SK-N-SH treated with all-trans-retinoic acid at 6 μM for 48 hours (cell line): ENCODE measurements at regions not wholly inside any gene's neighbourhood (a gene's known extent, or its start where the extent isn't known, plus 50 kb on each side); places are given as distances from the start of the nearest gene placed in this dataset.

Experiments
- ATAC-seq: fragments of 200-7000 bp; cut with Tn5 transposase; 3 replicates; pipeline ENCODE4 v1.9.1; 2020; ENCODE audit warnings: mild to moderate bottlenecking, moderate library complexity
- ARNTL ChIP-seq: fragments of 450-650 bp; formaldehyde crosslinking; IDR thresholded peaks from 2 replicates; pipeline ENCODE4 v1.5.0; 2020; ENCODE audit warnings: low read depth, mild to moderate bottlenecking, moderate library complexity, borderline replicate concordance
- BACH2 ChIP-seq: fragments of 250-450 bp; sonication (Bioruptor Pico); IDR thresholded peaks from 2 replicates; pipeline ENCODE4 v1.9.0; 2021; ENCODE audit warnings: mild to moderate bottlenecking, borderline replicate concordance
- CSDC2 ChIP-seq: fragments of 250-450 bp; sonication (Bioruptor Pico); IDR thresholded peaks from 2 replicates; pipeline ENCODE4 v1.5.0; 2020; ENCODE audit warnings: mild to moderate bottlenecking, moderate library complexity
- ESRRG ChIP-seq: fragments of 250-450 bp; sonication (Bioruptor Pico); IDR thresholded peaks from 2 replicates; pipeline ENCODE4 v1.6.1; 2021; ENCODE audit warnings: mild to moderate bottlenecking
- GLIS3 ChIP-seq: fragments of 250-450 bp; sonication (Bioruptor Pico); IDR thresholded peaks from 2 replicates; pipeline ENCODE4 v1.5.0; 2020; ENCODE audit warnings: mild to moderate bottlenecking, moderate library complexity
- OSR1 ChIP-seq: fragments of 250-450 bp; sonication (Bioruptor Pico); IDR thresholded peaks from 2 replicates; pipeline ENCODE4 v1.8.0; 2022; ENCODE audit warnings: moderate library complexity, mild to moderate bottlenecking, inconsistent platforms
- PATZ1 ChIP-seq: fragments of 250-450 bp; sonication (Bioruptor Pico); IDR thresholded peaks from 2 replicates; pipeline ENCODE4 v1.8.0; 2020; ENCODE audit warnings: mild to moderate bottlenecking, moderate library complexity, borderline replicate concordance
- PPARA ChIP-seq: fragments of 250-450 bp; sonication (Bioruptor Pico); IDR thresholded peaks from 2 replicates; pipeline ENCODE4 v1.5.0; 2020; ENCODE audit warnings: mild to moderate bottlenecking, borderline replicate concordance
- RARB ChIP-seq: fragments of 250-450 bp; sonication (Bioruptor Pico); IDR thresholded peaks from 2 replicates; pipeline ENCODE4 v1.8.0; 2021; ENCODE audit warnings: mild to moderate bottlenecking, moderate library complexity
- SNAI2 ChIP-seq: fragments of 250-450 bp; sonication (Bioruptor Pico); IDR thresholded peaks from 2 replicates; pipeline ENCODE4 v1.5.0; 2020; ENCODE audit warnings: mild to moderate bottlenecking, moderate library complexity
- TCF4 ChIP-seq: fragments of 250-450 bp; sonication (Bioruptor Pico); IDR thresholded peaks from 2 replicates; pipeline ENCODE4 v1.8.0; 2021; ENCODE audit warnings: mild to moderate bottlenecking, moderate library complexity, borderline replicate concordance
- TOX ChIP-seq: fragments of 250-450 bp; sonication (Bioruptor Pico); IDR thresholded peaks from 2 replicates; pipeline ENCODE4 v1.8.0; 2021; ENCODE audit warnings: mild to moderate bottlenecking, moderate library complexity, borderline replicate concordance
- TSHZ2 ChIP-seq: fragments of 250-450 bp; sonication (Bioruptor Pico); IDR thresholded peaks from 2 replicates; pipeline ENCODE4 v1.5.0; 2020; ENCODE audit warnings: mild to moderate bottlenecking, moderate library complexity
- ZC3H10 ChIP-seq: fragments of 250-450 bp; sonication (Bioruptor Pico); IDR thresholded peaks from 2 replicates; pipeline ENCODE4 v1.5.1; 2021; ENCODE audit warnings: mild to moderate bottlenecking, moderate library complexity
- ZFP3 ChIP-seq: fragments of 250-450 bp; sonication (Bioruptor Pico); IDR thresholded peaks from 2 replicates; pipeline ENCODE4 v1.5.0; 2020; ENCODE audit warnings: mild to moderate bottlenecking, moderate library complexity
- ZFP30 ChIP-seq: fragments of 450-650 bp; formaldehyde crosslinking; IDR thresholded peaks from 2 replicates; pipeline ENCODE4 v1.5.0; 2022; ENCODE audit warnings: mild to moderate bottlenecking, moderate library complexity
- ZNF8 ChIP-seq: fragments of 450-650 bp; formaldehyde crosslinking; IDR thresholded peaks from 2 replicates; pipeline ENCODE4 v1.5.0; 2020; ENCODE audit warnings: mild to moderate bottlenecking, moderate library complexity
- TF ChIP-seq, protein P1 (sequence below): fragments of 250-450 bp; sonication (Bioruptor Pico); IDR thresholded peaks from 2 replicates; pipeline ENCODE4 v1.5.1; 2021; ENCODE audit warnings: mild to moderate bottlenecking, moderate library complexity
- TF ChIP-seq, protein P2 (sequence below): fragments of 250-450 bp; sonication (Bioruptor Pico); IDR thresholded peaks from 2 replicates; pipeline ENCODE4 v1.5.1; 2020; ENCODE audit warnings: low read depth, mild to moderate bottlenecking, moderate library complexity
- TF ChIP-seq, protein P3 (sequence below): fragments of 250-450 bp; sonication (Bioruptor Pico); IDR thresholded peaks from 2 replicates; pipeline ENCODE4 v1.8.0; 2021; ENCODE audit warnings: low read depth, mild to moderate bottlenecking, moderate library complexity, borderline replicate concordance

DNA sequence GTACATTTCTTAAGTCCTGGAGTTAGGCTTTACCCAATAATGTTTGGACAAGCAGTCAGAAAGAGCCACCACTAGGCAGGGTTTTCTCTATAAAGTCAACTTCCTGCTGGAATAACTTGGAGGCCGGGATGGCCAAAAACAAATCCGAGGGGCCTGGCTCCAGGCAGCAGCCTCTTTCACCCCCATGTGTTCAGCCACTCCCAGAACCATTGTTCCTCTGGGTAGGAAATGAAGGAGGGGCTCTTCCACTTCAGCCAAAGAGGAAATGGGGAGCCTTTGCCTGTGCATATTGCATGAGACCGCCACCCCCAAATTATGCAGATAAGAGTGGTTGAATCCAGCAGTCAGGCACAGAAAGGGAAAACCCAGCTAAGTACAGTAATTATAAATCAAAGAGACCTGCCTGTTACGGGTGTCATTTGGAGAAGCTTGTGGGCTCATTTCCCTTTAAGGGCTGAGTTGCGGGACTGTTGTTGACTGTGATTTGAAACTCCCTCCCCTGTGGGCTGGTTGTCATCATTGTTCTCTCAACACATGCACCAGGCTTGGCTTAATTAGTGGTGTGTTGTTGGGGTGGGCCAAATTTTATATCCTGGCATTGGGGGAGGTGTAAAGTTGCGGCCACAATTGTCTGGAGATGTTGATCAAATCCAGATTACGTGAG lies 212.8 kb upstream of the SOX11 start:
- no peak for ATAC-seq

GRCh38 chr2:5482929-5483331 lies 209.3 kb upstream of the SOX11 start:
- ATAC-seq = no peak
- TF ChIP-seq ESRRG (CRISPR knock-in tag) (no peak), TSHZ2 (no peak), TOX (CRISPR knock-in tag) (no peak), SNAI2 (CRISPR knock-in tag) (no peak), ZFP30 (CRISPR knock-in tag) (no peak), GLIS3 (CRISPR knock-in tag) (no peak)
- TF ChIP-seq, protein P1, sequence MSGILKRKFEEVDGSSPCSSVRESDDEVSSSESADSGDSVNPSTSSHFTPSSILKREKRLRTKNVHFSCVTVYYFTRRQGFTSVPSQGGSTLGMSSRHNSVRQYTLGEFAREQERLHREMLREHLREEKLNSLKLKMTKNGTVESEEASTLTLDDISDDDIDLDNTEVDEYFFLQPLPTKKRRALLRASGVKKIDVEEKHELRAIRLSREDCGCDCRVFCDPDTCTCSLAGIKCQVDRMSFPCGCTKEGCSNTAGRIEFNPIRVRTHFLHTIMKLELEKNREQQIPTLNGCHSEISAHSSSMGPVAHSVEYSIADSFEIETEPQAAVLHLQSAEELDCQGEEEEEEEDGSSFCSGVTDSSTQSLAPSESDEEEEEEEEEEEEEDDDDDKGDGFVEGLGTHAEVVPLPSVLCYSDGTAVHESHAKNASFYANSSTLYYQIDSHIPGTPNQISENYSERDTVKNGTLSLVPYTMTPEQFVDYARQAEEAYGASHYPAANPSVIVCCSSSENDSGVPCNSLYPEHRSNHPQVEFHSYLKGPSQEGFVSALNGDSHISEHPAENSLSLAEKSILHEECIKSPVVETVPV (CRISPR knock-in tag) = no peak
- TF ChIP-seq, protein P2, sequence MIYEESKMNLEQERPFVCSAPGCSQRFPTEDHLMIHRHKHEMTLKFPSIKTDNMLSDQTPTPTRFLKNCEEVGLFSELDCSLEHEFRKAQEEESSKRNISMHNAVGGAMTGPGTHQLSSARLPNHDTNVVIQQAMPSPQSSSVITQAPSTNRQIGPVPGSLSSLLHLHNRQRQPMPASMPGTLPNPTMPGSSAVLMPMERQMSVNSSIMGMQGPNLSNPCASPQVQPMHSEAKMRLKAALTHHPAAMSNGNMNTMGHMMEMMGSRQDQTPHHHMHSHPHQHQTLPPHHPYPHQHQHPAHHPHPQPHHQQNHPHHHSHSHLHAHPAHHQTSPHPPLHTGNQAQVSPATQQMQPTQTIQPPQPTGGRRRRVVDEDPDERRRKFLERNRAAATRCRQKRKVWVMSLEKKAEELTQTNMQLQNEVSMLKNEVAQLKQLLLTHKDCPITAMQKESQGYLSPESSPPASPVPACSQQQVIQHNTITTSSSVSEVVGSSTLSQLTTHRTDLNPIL = no peak
- TF ChIP-seq, protein P3, sequence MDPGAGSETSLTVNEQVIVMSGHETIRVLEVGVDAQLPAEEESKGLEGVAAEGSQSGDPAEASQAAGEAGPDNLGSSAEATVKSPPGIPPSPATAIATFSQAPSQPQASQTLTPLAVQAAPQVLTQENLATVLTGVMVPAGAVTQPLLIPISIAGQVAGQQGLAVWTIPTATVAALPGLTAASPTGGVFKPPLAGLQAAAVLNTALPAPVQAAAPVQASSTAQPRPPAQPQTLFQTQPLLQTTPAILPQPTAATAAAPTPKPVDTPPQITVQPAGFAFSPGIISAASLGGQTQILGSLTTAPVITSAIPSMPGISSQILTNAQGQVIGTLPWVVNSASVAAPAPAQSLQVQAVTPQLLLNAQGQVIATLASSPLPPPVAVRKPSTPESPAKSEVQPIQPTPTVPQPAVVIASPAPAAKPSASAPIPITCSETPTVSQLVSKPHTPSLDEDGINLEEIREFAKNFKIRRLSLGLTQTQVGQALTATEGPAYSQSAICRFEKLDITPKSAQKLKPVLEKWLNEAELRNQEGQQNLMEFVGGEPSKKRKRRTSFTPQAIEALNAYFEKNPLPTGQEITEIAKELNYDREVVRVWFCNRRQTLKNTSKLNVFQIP (CRISPR knock-in tag) = no peak

More for the DNA sequence above, 212.8 kb upstream of the SOX11 start:
- no peak for TF ChIP-seq CSDC2
- no peak for TF ChIP-seq PPARA (CRISPR knock-in tag)
- TF ChIP-seq TOX (CRISPR knock-in tag) = no peak
- TF ChIP-seq ARNTL = no peak
- TF ChIP-seq ZC3H10 (CRISPR knock-in tag) = no peak
- TF ChIP-seq OSR1 (CRISPR knock-in tag) = no peak
- TF ChIP-seq, protein P3 (CRISPR knock-in tag) = no peak
- TF ChIP-seq PATZ1 = no peak
- TF ChIP-seq, protein P2 = no peak
- TF ChIP-seq ZFP30 (CRISPR knock-in tag) = no peak
- TF ChIP-seq RARB = no peak
- no peak; the same call in 1 of the 2 replicates for TF ChIP-seq TCF4 (CRISPR knock-in tag)
- TF ChIP-seq ZFP3 (CRISPR knock-in tag) = no peak
- no peak for TF ChIP-seq TSHZ2
- no peak for TF ChIP-seq ZNF8 (CRISPR knock-in tag)
- TF ChIP-seq BACH2 (CRISPR knock-in tag) = no peak
- TF ChIP-seq SNAI2 (CRISPR knock-in tag) = no peak
- TF ChIP-seq GLIS3 (CRISPR knock-in tag) = no peak
